Upper lobe of right lung (tissue), 1 donor: ENCODE measurements at regions not wholly inside any gene's neighbourhood (a gene's known extent, or its start where the extent isn't known, plus 50 kb on each side); places are given as distances from the start of the nearest gene placed in this dataset.
"Not testable (repeated sequence)": the region's sequence is repeated elsewhere in the genome, so short reads cannot be mapped to it uniquely, and the experiment has no call there.

ENCODE experiments used
- ATAC-seq: fragments of 200-7000 bp; cut with Tn5 transposase; one replicate; pipeline ENCODE4 v1.9.1; 2020; ENCODE audit warnings: mild to moderate bottlenecking, moderate library complexity
- DNase-seq: peaks from one replicate; pipeline ENCODE4 v3.0.0-alpha.2; 2020
- H3K27ac ChIP-seq: fragments of 200-600 bp; one replicate; pipeline ENCODE4 v1.8.0; 2022
- H3K27me3 ChIP-seq: fragments of 200-600 bp; one replicate; pipeline ENCODE4 v1.8.0; 2022; ENCODE audit warnings: mild to moderate bottlenecking
- H3K36me3 ChIP-seq: fragments of 200-600 bp; one replicate; pipeline ENCODE4 v1.8.0; 2022
- H3K4me1 ChIP-seq: fragments of 200-600 bp; one replicate; pipeline ENCODE4 v1.8.0; 2022
- H3K4me3 ChIP-seq: fragments of 200-600 bp; one replicate; pipeline ENCODE4 v1.8.0; 2022; ENCODE audit warnings: mild to moderate bottlenecking
- H3K9me3 ChIP-seq: fragments of 200-600 bp; one replicate; pipeline ENCODE4 v1.8.0; 2022
- CTCF ChIP-seq: fragments of 200-600 bp; IDR thresholded peaks from one replicate; pipeline ENCODE4 v1.8.0; 2022; ENCODE audit warnings: antibody characterized with exemption
- intact Hi-C: fragments of 100-400 bp; cut with DNase I; formaldehyde crosslinking; loops from one replicate; pipeline ENCODE4 v1.11.0; 2022
- donor health status: DM: no; HTN: yes; CAD: no; lungs with severe emphysema.

GRCh38 chr14:105912641-105913180 is 386.3 kb downstream of the TMEM121 start:
- TF ChIP-seq CTCF: no peak
- no peak overlapping the region for H3K27ac ChIP-seq
- H3K36me3 ChIP-seq: no peaks in the 10 kb centered on the region
- H3K4me1 ChIP-seq: no peaks in the 10 kb centered on the region
- no peaks in the 10 kb centered on the region for H3K27me3 ChIP-seq
- DNase-seq (peak; percentile 40), ATAC-seq (no peak)
- no peak overlapping the region for H3K4me3 ChIP-seq
- intact Hi-C loops: no loop called here
- H3K9me3 ChIP-seq: no peaks in the 10 kb centered on the region

- H3K4me1 ChIP-seq: no peaks in the 10 kb centered on the region
- intact Hi-C loops: no loop called here
- H3K27ac ChIP-seq: no peak overlapping the region
- TF ChIP-seq CTCF: no peak
- H3K4me3 ChIP-seq: no peak overlapping the region
- no peaks in the 10 kb centered on the region for H3K27me3 ChIP-seq
- no peaks in the 10 kb centered on the region for H3K9me3 ChIP-seq
- DNase-seq (peak; percentile 54), ATAC-seq (no peak)
- H3K36me3 ChIP-seq: no peaks in the 10 kb centered on the region
Observed at GRCh38 chr14:105913221-105913620, 386.8 kb downstream of the TMEM121 start.

GRCh38 chr14:105913861-105914260 is 387.5 kb downstream of the TMEM121 start:
- no peak for ATAC-seq
- Histone ChIP-seq H3K27me3 (no peaks in the 10 kb centered on the region), H3K36me3 (no peaks in the 10 kb centered on the region), H3K27ac (no peak overlapping the region), H3K9me3 (no peaks in the 10 kb centered on the region), H3K4me3 (no peak overlapping the region), H3K4me1 (no peaks in the 10 kb centered on the region)
- intact Hi-C loops: no loop called here
- DNase-seq: no peak
- TF ChIP-seq CTCF: no peak

GRCh38 chr14:105914281-105914680 is 387.9 kb downstream of the TMEM121 start:
- H3K27me3 ChIP-seq, intact Hi-C loops, H3K36me3 ChIP-seq, H3K27ac ChIP-seq, H3K4me1 ChIP-seq, H3K4me3 ChIP-seq, H3K9me3 ChIP-seq, ATAC-seq: not testable (repeated sequence)
- DNase-seq: peak; percentile 34

- TF ChIP-seq CTCF: no peak
- DNase-seq (peak; percentile 50), ATAC-seq (no peak)
Observed at GRCh38 chr14:105914738-105915385, 388.5 kb downstream of the TMEM121 start.

GRCh38 chr14:105915546-105915945 is 389.2 kb downstream of the TMEM121 start:
- DNase-seq, H3K27me3 ChIP-seq, ATAC-seq, H3K4me3 ChIP-seq, H3K27ac ChIP-seq, H3K36me3 ChIP-seq, H3K9me3 ChIP-seq, H3K4me1 ChIP-seq, intact Hi-C loops: not testable (repeated sequence)

More at GRCh38 chr14:105914738-105915385, 388.5 kb downstream of the TMEM121 start:
- Histone ChIP-seq H3K4me1 (no peaks in the 10 kb centered on the region), H3K9me3 (no peaks in the 10 kb centered on the region), H3K27me3 (no peaks in the 10 kb centered on the region), H3K27ac (no peak overlapping the region), H3K36me3 (no peaks in the 10 kb centered on the region), H3K4me3 (no peak overlapping the region)
- intact Hi-C loops: no loop called here

GRCh38 chr14:105917136-105917932 is 391.0 kb downstream of the TMEM121 start:
- ATAC-seq, H3K36me3 ChIP-seq, H3K27ac ChIP-seq, H3K9me3 ChIP-seq, intact Hi-C loops, H3K27me3 ChIP-seq, H3K4me1 ChIP-seq, H3K4me3 ChIP-seq: not testable (repeated sequence)
- peak; percentile 48 for DNase-seq
